EL (cell line): ENCODE measurements at regions not wholly inside any gene's neighbourhood (a gene's known extent, or its start where the extent isn't known, plus 50 kb on each side); places are given as distances from the start of the nearest gene placed in this dataset.

Experiments used
- DNase-seq: peaks from one replicate; pipeline ENCODE4 v3.0.0-alpha.2; 2016

- DNase-seq, result no peak
Observed at GRCh38 chr13:107738004-107738403, 477.3 kb downstream of the LIG4 start.

- DNase-seq, result no peak
Observed at GRCh38 chr13:107736731-107737130, 478.6 kb downstream of the LIG4 start.

- no peak for DNase-seq
Observed at GRCh38 chr13:107736170-107736569, 479.2 kb downstream of the LIG4 start.

- DNase-seq, result no peak
Observed at GRCh38 chr13:107734891-107735625, 480.3 kb downstream of the LIG4 start.

DNA sequence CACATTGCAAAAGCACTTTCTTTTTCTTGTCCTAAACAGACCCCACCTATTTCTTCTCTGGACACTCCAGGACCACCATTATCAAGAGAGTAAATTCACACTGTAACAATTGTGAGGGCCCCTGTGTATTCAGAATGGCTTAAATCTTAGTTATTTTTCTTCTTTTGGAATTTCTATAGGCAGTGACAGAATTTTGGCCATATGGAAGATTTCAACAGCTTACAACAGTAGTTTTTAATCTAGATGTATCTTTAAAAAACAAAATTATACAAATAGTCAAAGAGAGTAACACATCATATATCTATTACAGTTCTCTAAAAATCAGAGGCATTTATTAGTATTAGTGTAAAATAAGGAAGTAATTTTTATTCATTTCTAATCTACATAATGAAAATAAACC, 482.1 kb downstream of the LIG4 start:
- no peak for DNase-seq

GRCh38 chr13:107730813-107731212, 484.5 kb downstream of the LIG4 start:
- no peak for DNase-seq

- DNase-seq, result no peak
Observed at GRCh38 chr13:107721125-107721869, 494.0 kb downstream of the LIG4 start.

- no peak for DNase-seq
Observed at GRCh38 chr13:107716741-107717140, 498.6 kb downstream of the LIG4 start.

- DNase-seq, result no peak
Observed at GRCh38 chr13:107716241-107716640, 499.1 kb downstream of the LIG4 start.

DNA sequence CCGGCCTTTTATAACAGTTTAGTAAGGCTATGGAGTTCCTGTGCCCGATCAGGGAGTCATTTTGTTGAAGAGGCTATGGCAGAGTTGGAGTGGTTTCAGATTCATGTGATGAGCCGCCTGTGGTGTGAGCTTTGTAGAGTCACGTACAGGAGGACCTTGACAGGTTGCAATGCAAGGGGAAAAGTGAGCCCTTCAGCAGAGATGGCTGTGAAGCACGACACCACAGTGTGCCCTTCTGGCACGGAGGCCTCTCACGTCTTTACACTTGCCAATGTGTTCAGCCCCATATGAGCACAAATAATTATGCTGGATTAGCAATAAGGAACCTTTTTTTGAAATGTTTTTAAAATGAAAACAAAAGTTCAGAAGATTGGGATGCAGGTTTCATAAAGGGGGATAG, 499.8 kb downstream of the LIG4 start:
- no peak for DNase-seq

DNA sequence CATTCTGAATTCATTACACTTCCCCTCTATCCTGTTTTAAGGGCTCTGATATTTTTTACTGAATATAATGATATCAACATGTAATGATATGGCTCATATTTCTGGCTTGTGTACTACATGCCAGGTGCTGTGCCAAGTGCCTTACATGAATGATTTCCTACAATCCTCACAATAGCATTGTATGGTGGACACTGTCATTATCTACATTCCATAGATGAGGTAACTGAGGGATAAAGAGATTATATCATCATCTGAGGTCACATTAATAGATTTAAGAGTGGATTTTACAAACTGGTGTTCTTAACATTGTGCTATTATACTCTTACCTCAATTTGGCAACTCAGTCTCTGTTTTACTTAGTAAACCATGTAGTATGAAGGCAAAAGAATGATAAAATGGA, 502.0 kb downstream of the LIG4 start:
- no peak for DNase-seq

- DNase-seq, result no peak
Observed at GRCh38 chr13:107712145-107712860, 503.0 kb downstream of the LIG4 start.

GRCh38 chr13:107690181-107690580, 525.2 kb downstream of the LIG4 start:
- DNase-seq, result no peak

- no peak for DNase-seq
Observed at GRCh38 chr13:107685876-107686275, 529.5 kb downstream of the LIG4 start.

DNA sequence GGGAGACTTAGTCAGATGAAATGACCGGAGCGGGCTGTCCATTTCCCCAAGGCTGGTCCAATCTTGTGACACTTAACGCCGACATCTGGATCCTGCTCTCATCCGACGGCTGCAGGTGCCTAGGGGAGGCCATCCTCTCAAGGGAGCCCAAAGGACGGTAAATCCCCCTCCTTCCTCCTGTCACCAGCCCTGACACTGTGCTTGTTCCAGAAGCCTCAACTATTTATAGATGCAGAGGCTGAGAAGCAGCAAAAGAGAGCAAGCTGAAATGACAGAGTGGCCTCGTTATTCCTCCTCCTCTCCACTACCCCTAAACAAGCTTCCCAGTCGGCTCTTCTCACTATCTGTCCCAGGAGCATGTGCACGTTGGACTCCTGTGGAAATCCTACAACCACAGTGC, 533.7 kb downstream of the LIG4 start:
- no peak for DNase-seq

GRCh38 chr13:107680115-107680514, 535.2 kb downstream of the LIG4 start:
- DNase-seq, result no peak

GRCh38 chr13:107678075-107678689, 537.2 kb downstream of the LIG4 start:
- DNase-seq, result no peak

- DNase-seq, result no peak
Observed at GRCh38 chr13:107675847-107676550, 539.3 kb downstream of the LIG4 start.

GRCh38 chr13:107669391-107669993, 545.8 kb downstream of the LIG4 start:
- DNase-seq, result no peak

GRCh38 chr13:107665926-107666458, 549.3 kb downstream of the LIG4 start:
- no peak for DNase-seq

DNA sequence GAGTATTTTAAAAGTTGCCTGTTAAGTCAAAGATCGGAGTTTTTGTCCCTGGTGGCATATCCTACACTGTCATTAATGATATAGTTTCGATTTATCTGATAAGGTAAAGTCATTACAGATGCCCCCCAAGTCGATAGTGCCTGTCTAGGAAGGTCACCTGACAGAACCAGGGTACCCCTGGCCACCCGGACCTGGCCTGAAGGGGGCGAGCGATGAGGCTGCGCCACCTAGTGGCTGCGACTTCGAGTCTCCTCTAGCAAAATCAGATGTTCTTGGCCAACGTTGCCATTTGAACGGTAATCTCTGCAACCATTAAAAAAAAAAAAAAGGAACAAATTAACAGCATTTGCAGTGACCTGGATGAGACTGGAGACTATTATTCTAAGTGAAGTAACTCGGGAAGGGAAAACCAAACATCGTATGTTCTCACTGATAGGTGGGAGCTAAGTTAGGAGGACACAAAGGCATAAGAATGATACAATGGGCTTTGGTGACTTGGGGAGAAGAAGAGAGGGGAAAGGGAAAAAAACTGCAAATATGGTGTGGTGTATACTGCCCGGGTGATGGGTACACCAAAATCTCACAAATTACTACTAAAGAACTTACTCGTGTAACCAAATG, 565.1 kb downstream of the LIG4 start:
- DNase-seq, result no peak

DNA sequence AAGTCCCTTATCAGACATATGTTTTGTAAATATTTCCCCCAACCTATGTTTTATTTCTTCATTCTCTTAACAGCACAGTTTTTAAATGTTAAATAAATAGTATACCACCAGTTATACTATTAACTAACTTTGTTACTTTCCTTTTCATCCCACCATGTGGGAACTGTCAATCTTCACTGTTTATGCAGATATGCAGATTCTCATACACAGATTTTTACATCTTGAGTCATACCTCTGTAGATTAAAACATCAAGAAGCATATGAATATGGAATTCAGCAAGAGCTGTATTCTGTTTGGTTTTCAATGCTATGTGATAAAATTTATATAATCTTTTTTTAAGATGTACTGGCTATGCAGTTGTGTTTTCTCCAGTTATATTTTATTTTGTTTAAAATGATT, 566.3 kb downstream of the LIG4 start:
- no peak for DNase-seq
